ENCODE measurements at regions not wholly inside any gene's neighbourhood (a gene's known extent, or its start where the extent isn't known, plus 50 kb on each side); places are given as distances from the start of the nearest gene placed in this dataset.
A peak's percentile ranks its signal among the peaks of the same experiment; 100 is the strongest.

GRCh38 chr11:13183094-13183825 is 94.3 kb upstream of the BMAL1 start:
- peaks cover 20% of the 10 kb centered on the region for H3K9me3 ChIP-seq (replicated peaks)
- H3K27ac ChIP-seq (replicated peaks) = no peak overlapping the region
- peaks cover 2% of the 10 kb centered on the region for H3K27me3 ChIP-seq (ENCODE audit: low read depth)
- DNase-seq = no peak
- TF ChIP-seq CTCF (IDR thresholded peaks at IDR 0.05; ENCODE audit: borderline replicate concordance) = peak; percentile 57
- intact Hi-C loops (cut with micrococcal nuclease) = loop anchor here (10.0 kb wide), 1 partner anchor 218 kb away; no protein-coding TSS in a partner anchor
- H3K36me3 ChIP-seq = no peaks in the 10 kb centered on the region
- H3K4me3 ChIP-seq = peak overlapping the region; percentile 49
- H3K4me1 ChIP-seq = peaks cover 6% of the 10 kb centered on the region

- no peak overlapping the region for H3K27ac ChIP-seq (replicated peaks)
- intact Hi-C loops (cut with micrococcal nuclease) = loop anchor here (10.0 kb wide), 1 partner anchor 219 kb away; no protein-coding TSS in a partner anchor
- H3K4me1 ChIP-seq = peaks cover 6% of the 10 kb centered on the region
- no peaks in the 10 kb centered on the region for H3K36me3 ChIP-seq
- no peak for DNase-seq
- no peak overlapping the region for H3K4me3 ChIP-seq
- TF ChIP-seq CTCF (IDR thresholded peaks at IDR 0.05; ENCODE audit: borderline replicate concordance) = no peak
- H3K9me3 ChIP-seq (replicated peaks) = peaks cover 25% of the 10 kb centered on the region
- peaks cover 2% of the 10 kb centered on the region for H3K27me3 ChIP-seq (ENCODE audit: low read depth)
These were observed 93.8 kb upstream of the BMAL1 start for GRCh38 chr11:13183826-13184196.

- no peak overlapping the region for H3K4me3 ChIP-seq
- H3K9me3 ChIP-seq (replicated peaks) = peaks cover 26% of the 10 kb centered on the region
- DNase-seq = no peak
- intact Hi-C loops (cut with micrococcal nuclease) = loop anchor here (10.0 kb wide), 1 partner anchor 220 kb away; no protein-coding TSS in a partner anchor
- H3K4me1 ChIP-seq = peaks cover 6% of the 10 kb centered on the region
- peaks cover 2% of the 10 kb centered on the region for H3K27me3 ChIP-seq (ENCODE audit: low read depth)
- no peak overlapping the region for H3K27ac ChIP-seq (replicated peaks)
- TF ChIP-seq CTCF (IDR thresholded peaks at IDR 0.05; ENCODE audit: borderline replicate concordance) = no peak
- no peaks in the 10 kb centered on the region for H3K36me3 ChIP-seq
These were observed 93.2 kb upstream of the BMAL1 start for GRCh38 chr11:13184295-13184794.

- no peak for DNase-seq
- intact Hi-C loops (cut with micrococcal nuclease) = loop anchor here (10.0 kb wide), 1 partner anchor 223 kb away; no protein-coding TSS in a partner anchor
- no peak overlapping the region for H3K27ac ChIP-seq (replicated peaks)
- H3K9me3 ChIP-seq (replicated peaks) = peaks cover 26% of the 10 kb centered on the region
- no peaks in the 10 kb centered on the region for H3K36me3 ChIP-seq
- H3K4me1 ChIP-seq = peaks cover 4% of the 10 kb centered on the region
- peaks cover 8% of the 10 kb centered on the region for H3K27me3 ChIP-seq (ENCODE audit: low read depth)
- TF ChIP-seq CTCF (IDR thresholded peaks at IDR 0.05; ENCODE audit: borderline replicate concordance) = no peak
- no peak overlapping the region for H3K4me3 ChIP-seq
These were observed 89.4 kb upstream of the BMAL1 start for GRCh38 chr11:13188179-13188578.

GRCh38 chr11:13189561-13190426 is 87.8 kb upstream of the BMAL1 start:
- intact Hi-C loops (cut with micrococcal nuclease) = loop anchor here (10.0 kb wide), 1 partner anchor 225 kb away; no protein-coding TSS in a partner anchor
- TF ChIP-seq CTCF (IDR thresholded peaks at IDR 0.05; ENCODE audit: borderline replicate concordance) = no peak
- DNase-seq = no peak

More at GRCh38 chr11:13189561-13190426, 87.8 kb upstream of the BMAL1 start:
- Histone ChIP-seq H3K27me3 (ENCODE audit: low read depth) (peaks cover 8% of the 10 kb centered on the region), H3K36me3 (no peaks in the 10 kb centered on the region), H3K9me3 (replicated peaks) (peaks cover 26% of the 10 kb centered on the region), H3K4me1 (no peaks in the 10 kb centered on the region), H3K4me3 (no peak overlapping the region), H3K27ac (replicated peaks) (no peak overlapping the region)

All from left ventricle myocardium inferior (tissue), 1 donor.